ENCODE measurements at regions not wholly inside any gene's neighbourhood (a gene's known extent, or its start where the extent isn't known, plus 50 kb on each side); places are given as distances from the start of the nearest gene placed in this dataset.

GRCh38 chr20:51281521-51281920 lies 258.6 kb upstream of the KCNG1 start:
- no peaks in the 10 kb centered on the region for H3K9me3 ChIP-seq
- TF ChIP-seq, protein P1, sequence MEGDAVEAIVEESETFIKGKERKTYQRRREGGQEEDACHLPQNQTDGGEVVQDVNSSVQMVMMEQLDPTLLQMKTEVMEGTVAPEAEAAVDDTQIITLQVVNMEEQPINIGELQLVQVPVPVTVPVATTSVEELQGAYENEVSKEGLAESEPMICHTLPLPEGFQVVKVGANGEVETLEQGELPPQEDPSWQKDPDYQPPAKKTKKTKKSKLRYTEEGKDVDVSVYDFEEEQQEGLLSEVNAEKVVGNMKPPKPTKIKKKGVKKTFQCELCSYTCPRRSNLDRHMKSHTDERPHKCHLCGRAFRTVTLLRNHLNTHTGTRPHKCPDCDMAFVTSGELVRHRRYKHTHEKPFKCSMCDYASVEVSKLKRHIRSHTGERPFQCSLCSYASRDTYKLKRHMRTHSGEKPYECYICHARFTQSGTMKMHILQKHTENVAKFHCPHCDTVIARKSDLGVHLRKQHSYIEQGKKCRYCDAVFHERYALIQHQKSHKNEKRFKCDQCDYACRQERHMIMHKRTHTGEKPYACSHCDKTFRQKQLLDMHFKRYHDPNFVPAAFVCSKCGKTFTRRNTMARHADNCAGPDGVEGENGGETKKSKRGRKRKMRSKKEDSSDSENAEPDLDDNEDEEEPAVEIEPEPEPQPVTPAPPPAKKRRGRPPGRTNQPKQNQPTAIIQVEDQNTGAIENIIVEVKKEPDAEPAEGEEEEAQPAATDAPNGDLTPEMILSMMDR (IDR thresholded peaks at IDR 0.05), result no peak
- no peak overlapping the region for H3K4me3 ChIP-seq (ENCODE audit: low read depth in 1 of 2, low read length in 1 of 2)
- peaks cover 11% of the 10 kb centered on the region for H3K27me3 ChIP-seq
- no peaks in the 10 kb centered on the region for H3K36me3 ChIP-seq
- no peaks in the 10 kb centered on the region for H3K4me1 ChIP-seq (ENCODE audit: control insufficient read depth in 1 of 2, insufficient read depth in 1 of 2, low read depth in 1 of 2, low read length in 1 of 2)
- H3K27ac ChIP-seq, result no peak overlapping the region

- H3K27ac ChIP-seq, result no peak overlapping the region
- H3K4me3 ChIP-seq (ENCODE audit: low read depth in 1 of 2, low read length in 1 of 2), result no peak overlapping the region
- TF ChIP-seq, protein P1 (IDR thresholded peaks at IDR 0.05), result no peak
- peaks cover 26% of the 10 kb centered on the region for H3K27me3 ChIP-seq
- H3K9me3 ChIP-seq, result no peaks in the 10 kb centered on the region
- H3K36me3 ChIP-seq, result no peaks in the 10 kb centered on the region
- H3K4me1 ChIP-seq (ENCODE audit: control insufficient read depth in 1 of 2, insufficient read depth in 1 of 2, low read depth in 1 of 2, low read length in 1 of 2), result no peaks in the 10 kb centered on the region
Measured at GRCh38 chr20:51280047-51280446, 257.1 kb upstream of the KCNG1 start.

- H3K4me1 ChIP-seq (ENCODE audit: control insufficient read depth in 1 of 2, insufficient read depth in 1 of 2, low read depth in 1 of 2, low read length in 1 of 2), result no peaks in the 10 kb centered on the region
- H3K27ac ChIP-seq, result no peak overlapping the region
- no peaks in the 10 kb centered on the region for H3K36me3 ChIP-seq
- no peaks in the 10 kb centered on the region for H3K9me3 ChIP-seq
- peaks cover 26% of the 10 kb centered on the region for H3K27me3 ChIP-seq
- TF ChIP-seq, protein P1 (IDR thresholded peaks at IDR 0.05), result no peak
- H3K4me3 ChIP-seq (ENCODE audit: low read depth in 1 of 2, low read length in 1 of 2), result no peak overlapping the region
Measured at GRCh38 chr20:51277961-51278360, 255.1 kb upstream of the KCNG1 start.

DNA sequence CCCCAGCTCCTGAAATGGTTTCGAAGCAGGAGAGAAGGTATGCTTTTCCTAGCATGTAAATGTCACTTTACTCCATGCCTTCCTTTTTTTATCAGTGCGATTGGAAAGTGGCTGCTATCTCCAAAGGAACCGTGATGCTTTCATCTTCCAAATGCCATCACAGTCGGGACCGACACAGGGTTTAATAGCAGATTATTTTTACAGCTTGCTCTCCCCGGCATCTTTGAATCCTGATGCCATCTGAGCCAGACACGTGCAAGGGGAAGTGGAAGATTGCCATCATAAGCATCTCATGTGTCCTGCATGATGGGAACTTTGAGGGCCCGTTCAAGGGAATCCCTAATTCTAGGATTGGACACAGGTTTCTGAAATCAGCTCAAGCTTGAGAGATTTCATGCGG lies 253.4 kb upstream of the KCNG1 start:
- H3K27me3 ChIP-seq, result peaks cover 26% of the 10 kb centered on the region

DNA sequence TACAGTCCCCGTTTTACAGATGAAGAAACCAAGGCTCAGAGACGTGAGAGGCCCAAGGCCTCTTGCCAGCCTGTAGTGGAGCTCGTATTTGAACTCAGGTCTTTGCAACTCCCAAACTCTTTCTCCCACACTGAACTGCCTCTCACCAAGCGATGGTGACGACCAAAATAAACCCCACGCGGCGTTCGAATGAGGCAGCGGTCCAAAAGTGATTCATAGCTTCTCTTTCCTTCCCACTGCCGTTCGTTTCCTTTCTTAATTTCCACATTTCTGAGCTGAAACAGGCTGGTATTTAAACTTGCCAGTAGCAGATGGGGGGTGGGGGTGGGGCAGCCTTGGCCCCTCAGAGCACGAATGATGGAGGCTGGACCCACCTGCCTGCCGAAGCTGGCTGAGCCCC lies 252.9 kb upstream of the KCNG1 start:
- no peak overlapping the region for H3K4me3 ChIP-seq (ENCODE audit: low read depth in 1 of 2, low read length in 1 of 2)
- H3K36me3 ChIP-seq, result no peaks in the 10 kb centered on the region
- H3K27me3 ChIP-seq, result peaks cover 26% of the 10 kb centered on the region
- TF ChIP-seq, protein P1 (IDR thresholded peaks at IDR 0.05), result no peak
- no peaks in the 10 kb centered on the region for H3K4me1 ChIP-seq (ENCODE audit: control insufficient read depth in 1 of 2, insufficient read depth in 1 of 2, low read depth in 1 of 2, low read length in 1 of 2)
- H3K27ac ChIP-seq, result no peak overlapping the region
- H3K9me3 ChIP-seq, result no peaks in the 10 kb centered on the region

More for the DNA sequence above, 253.4 kb upstream of the KCNG1 start:
- Histone ChIP-seq H3K4me1 (ENCODE audit: control insufficient read depth in 1 of 2, insufficient read depth in 1 of 2, low read depth in 1 of 2, low read length in 1 of 2) (no peaks in the 10 kb centered on the region), H3K27ac (no peak overlapping the region), H3K4me3 (ENCODE audit: low read depth in 1 of 2, low read length in 1 of 2) (no peak overlapping the region), H3K36me3 (no peaks in the 10 kb centered on the region), H3K9me3 (no peaks in the 10 kb centered on the region)
- TF ChIP-seq, protein P1 (IDR thresholded peaks at IDR 0.05), result no peak

- Histone ChIP-seq H3K36me3 (no peaks in the 10 kb centered on the region), H3K4me3 (ENCODE audit: low read depth in 1 of 2, low read length in 1 of 2) (no peak overlapping the region), H3K27ac (no peak overlapping the region), H3K9me3 (no peaks in the 10 kb centered on the region), H3K4me1 (ENCODE audit: control insufficient read depth in 1 of 2, insufficient read depth in 1 of 2, low read depth in 1 of 2, low read length in 1 of 2) (no peaks in the 10 kb centered on the region), H3K27me3 (peaks cover 26% of the 10 kb centered on the region)
- TF ChIP-seq, protein P1 (IDR thresholded peaks at IDR 0.05), result no peak
Measured at GRCh38 chr20:51275181-51275580, 252.3 kb upstream of the KCNG1 start.

Measured in neutrophil (primary cell).